BJ (cell line): ENCODE measurements at regions not wholly inside any gene's neighbourhood (a gene's known extent, or its start where the extent isn't known, plus 50 kb on each side); places are given as distances from the start of the nearest gene placed in this dataset.
A peak's percentile ranks its signal among the peaks of the same experiment; 100 is the strongest.

Experiments used
- CTCF ChIA-PET: fragments of 350-600 bp; formaldehyde crosslinking; extraction: SDS; loops from one replicate; lab custom pipeline; 2021; ENCODE audit warnings: antibody characterized with exemption, inconsistent platforms; lab: Yijun Ruan, JAX
- POLR2A ChIA-PET: fragments of 300-600 bp; sonication (Branson Sonifier 250); formaldehyde crosslinking; extraction: SDS; loops from one replicate; lab custom pipeline; 2021; ENCODE audit warnings: antibody characterized with exemption; lab: Charles Lee
- DNase-seq: peaks from one replicate; pipeline ENCODE4 v3.0.0-alpha.2; 2011; ENCODE audit warnings: low read depth
- H3K27me3 ChIP-seq: 2 replicates; pipeline ENCODE4 v1.6.0; 2011; ENCODE audit warnings: low read length; ENCODE audit not compliant: control insufficient read depth, insufficient read depth
- H3K36me3 ChIP-seq: 2 replicates; pipeline ENCODE4 v1.5.1; 2011; ENCODE audit warnings: low read length; ENCODE audit not compliant: control insufficient read depth, insufficient read depth
- H3K4me3 ChIP-seq: 2 replicates; pipeline ENCODE4 v1.5.1; 2011; ENCODE audit warnings: low read depth, mild to moderate bottlenecking, control low read depth, low read length
- TF ChIP-seq, protein P1 (sequence below): IDR thresholded peaks from 2 replicates; pipeline ENCODE4 v1.5.1; 2011; ENCODE audit warnings: low read depth, mild to moderate bottlenecking, control low read depth, inconsistent platforms, low read length, moderate library complexity; ENCODE audit not compliant: insufficient read depth

DNA sequence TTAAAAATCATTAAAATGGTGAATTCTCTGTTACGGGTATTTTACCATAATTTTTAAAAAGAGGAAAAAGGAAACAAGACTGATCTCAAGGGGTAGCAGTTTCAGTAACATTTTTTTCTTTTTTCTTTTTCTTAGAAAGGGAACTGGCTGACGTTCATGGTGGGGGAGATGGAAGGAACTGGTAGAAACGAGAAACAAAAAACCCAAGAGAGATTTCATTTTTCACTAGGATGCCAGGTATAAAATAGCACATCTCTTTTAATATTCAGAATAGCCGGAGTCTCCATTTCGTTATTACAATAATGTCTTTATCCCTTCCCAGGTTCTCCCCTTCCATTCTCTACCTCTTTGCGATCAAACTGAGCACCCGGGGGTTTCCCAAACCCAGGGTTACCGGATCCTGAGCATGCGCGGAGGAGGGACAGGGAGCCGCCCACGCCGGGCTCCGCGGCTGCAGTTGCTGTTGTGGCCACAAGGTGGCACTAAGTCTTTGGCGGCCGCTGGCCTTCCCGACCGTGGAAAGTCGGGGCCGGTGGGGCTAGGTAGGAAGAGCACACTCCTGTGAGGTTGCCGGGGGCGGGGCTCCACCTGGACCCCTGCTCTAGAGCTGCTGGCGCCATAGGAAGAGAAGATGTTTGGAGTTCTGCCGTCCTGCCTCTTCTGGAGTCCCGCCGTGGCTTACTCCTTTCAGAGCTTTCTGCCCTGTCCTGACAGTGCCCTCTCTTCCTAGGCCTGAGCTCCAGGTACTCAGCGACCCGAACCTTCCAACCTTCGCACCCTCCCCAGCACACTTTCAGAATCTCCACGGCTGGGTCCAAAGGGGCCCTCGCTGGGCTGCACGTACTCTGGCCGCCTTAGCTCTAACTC lies 146.8 kb downstream of the SH3BGRL2 start:
- no peaks in the 10 kb centered on the region for H3K27me3 ChIP-seq
- TF ChIP-seq, protein P1, sequence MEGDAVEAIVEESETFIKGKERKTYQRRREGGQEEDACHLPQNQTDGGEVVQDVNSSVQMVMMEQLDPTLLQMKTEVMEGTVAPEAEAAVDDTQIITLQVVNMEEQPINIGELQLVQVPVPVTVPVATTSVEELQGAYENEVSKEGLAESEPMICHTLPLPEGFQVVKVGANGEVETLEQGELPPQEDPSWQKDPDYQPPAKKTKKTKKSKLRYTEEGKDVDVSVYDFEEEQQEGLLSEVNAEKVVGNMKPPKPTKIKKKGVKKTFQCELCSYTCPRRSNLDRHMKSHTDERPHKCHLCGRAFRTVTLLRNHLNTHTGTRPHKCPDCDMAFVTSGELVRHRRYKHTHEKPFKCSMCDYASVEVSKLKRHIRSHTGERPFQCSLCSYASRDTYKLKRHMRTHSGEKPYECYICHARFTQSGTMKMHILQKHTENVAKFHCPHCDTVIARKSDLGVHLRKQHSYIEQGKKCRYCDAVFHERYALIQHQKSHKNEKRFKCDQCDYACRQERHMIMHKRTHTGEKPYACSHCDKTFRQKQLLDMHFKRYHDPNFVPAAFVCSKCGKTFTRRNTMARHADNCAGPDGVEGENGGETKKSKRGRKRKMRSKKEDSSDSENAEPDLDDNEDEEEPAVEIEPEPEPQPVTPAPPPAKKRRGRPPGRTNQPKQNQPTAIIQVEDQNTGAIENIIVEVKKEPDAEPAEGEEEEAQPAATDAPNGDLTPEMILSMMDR = peak; percentile 98
- H3K36me3 ChIP-seq = no peaks in the 10 kb centered on the region
- peak overlapping the region; percentile 17 for H3K4me3 ChIP-seq
- no peak for DNase-seq
- CTCF ChIA-PET = interaction anchor here (0.6 to 2.1 kb wide), 22 partner anchors 9 to 317 kb away, joined by 3 to 15 read pairs (median 4); no protein-coding TSS in a partner anchor
- POLR2A ChIA-PET = no interaction called here

DNA sequence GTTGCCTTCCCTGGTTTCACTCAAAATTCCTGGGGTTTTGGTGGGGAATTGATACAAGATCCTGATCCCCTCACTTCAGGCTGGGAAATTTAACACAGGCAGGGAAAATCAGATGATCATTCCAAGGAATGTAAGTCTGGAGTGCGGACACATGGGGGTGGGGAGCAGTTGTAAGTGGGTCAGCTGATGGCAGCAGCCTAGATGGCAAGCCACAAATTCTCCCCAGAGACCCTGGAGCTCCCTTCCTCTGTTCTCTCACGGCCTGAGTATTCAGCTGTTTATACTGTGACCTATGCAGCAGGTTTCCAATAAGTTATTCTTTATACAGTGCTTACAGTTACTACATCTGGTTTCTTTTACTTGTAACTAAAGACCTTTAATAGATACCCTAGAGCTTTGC lies 144.9 kb downstream of the SH3BGRL2 start:
- POLR2A ChIA-PET = no interaction called here
- Histone ChIP-seq H3K36me3 (no peaks in the 10 kb centered on the region), H3K4me3 (no peak overlapping the region), H3K27me3 (no peaks in the 10 kb centered on the region)
- CTCF ChIA-PET = interaction anchor here (1.2 to 1.9 kb wide), 2 partner anchors 92 to 94 kb away, joined by 6 to 7 read pairs; no protein-coding TSS in a partner anchor
- no peak for DNase-seq
- TF ChIP-seq, protein P1 = no peak

DNA sequence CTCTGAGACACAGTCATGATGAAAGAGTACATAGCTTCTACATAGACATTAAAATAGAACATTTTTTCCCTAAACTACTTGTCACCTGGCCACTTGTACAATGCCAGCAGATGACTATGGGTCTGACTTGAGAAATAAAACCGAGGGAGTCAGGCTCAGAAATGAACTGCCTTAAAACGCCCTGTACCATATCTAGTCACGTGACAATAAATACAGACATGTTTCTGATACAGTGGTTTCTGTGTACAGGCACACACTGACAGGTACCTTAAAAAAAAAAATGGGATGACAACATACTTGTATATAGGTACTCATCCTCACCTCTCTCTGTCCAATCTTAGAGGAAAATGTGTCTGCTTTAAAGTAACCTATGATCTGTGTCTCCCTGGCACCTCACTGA lies 144.1 kb downstream of the SH3BGRL2 start:
- Histone ChIP-seq H3K27me3 (no peaks in the 10 kb centered on the region), H3K36me3 (no peaks in the 10 kb centered on the region), H3K4me3 (no peak overlapping the region)
- TF ChIP-seq, protein P1 = no peak
- no peak for DNase-seq
- CTCF ChIA-PET = interaction anchor here (1.9 kb wide), 1 partner anchor 95 kb away, joined by 7 read pairs; no protein-coding TSS in a partner anchor
- POLR2A ChIA-PET = interaction anchor here (0.7 kb wide), 1 partner anchor 513 kb away, joined by 3 read pairs; no protein-coding TSS in a partner anchor

DNA sequence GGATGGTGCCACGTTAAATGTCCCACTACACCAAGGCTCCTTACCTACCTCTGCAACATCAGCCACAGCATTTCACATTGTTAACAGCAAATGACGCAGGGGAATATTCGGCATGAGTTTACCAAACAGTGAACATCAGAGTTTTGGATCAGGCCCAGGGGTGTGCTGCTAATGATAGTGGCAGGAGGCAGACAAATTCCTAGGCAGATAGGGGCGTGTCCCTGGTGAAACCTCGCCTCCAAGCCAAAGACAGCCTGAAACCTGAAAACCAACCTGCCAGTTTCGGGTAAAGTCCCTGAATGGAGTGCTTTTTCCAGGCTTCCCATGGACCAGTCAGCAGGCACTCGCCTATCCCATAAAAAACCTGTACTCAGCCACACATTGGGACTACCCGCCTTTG lies 133.6 kb downstream of the SH3BGRL2 start:
- ChIA-PET CTCF (no interaction called here), POLR2A (no interaction called here)
- TF ChIP-seq, protein P1 = no peak
- H3K36me3 ChIP-seq = no peaks in the 10 kb centered on the region
- no peak for DNase-seq
- no peaks in the 10 kb centered on the region for H3K27me3 ChIP-seq
- no peak overlapping the region for H3K4me3 ChIP-seq

DNA sequence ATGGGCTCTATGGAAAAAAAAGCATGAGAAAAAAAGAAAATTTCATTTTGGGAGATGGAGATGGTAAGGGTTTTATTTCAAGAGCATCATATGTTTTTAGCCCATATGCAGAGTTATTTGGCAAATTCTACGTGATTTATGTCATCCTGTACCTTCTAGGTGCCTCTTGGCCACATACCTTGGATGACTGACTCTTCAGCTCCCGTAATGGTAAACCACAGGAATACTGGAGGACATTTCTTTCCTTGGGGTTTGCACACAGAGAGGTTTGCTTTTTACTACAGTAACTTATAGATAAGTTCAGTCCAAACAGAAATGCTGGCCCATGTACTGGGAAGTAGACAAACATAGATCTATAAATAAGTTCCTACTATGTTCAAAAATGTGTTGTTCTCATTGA lies 132.2 kb downstream of the SH3BGRL2 start:
- Histone ChIP-seq H3K4me3 (no peak overlapping the region), H3K36me3 (no peaks in the 10 kb centered on the region), H3K27me3 (no peaks in the 10 kb centered on the region)
- ChIA-PET POLR2A (no interaction called here), CTCF (interaction anchor here (1.0 to 2.3 kb wide), 4 partner anchors 10 to 56 kb away, joined by 3 to 6 read pairs (median 4); no protein-coding TSS in a partner anchor)
- DNase-seq = no peak
- TF ChIP-seq, protein P1 = no peak
